Neural progenitor cell (in vitro differentiated cells): ENCODE measurements at regions not wholly inside any gene's neighbourhood (a gene's known extent, or its start where the extent isn't known, plus 50 kb on each side); places are given as distances from the start of the nearest gene placed in this dataset.

Experiments
- DNase-seq: peaks from one replicate; pipeline ENCODE4 v3.0.0-alpha.2; 2016; ENCODE audit warnings: low spot score
- H2AFZ ChIP-seq: fragments of 200-600 bp; sonication (generic); replicated peaks from 2 replicates; pipeline ENCODE4 v1.6.1; 2016; ENCODE audit warnings: antibody characterized with exemption
- H3F3A ChIP-seq: fragments of 200-600 bp; sonication (generic); 2 replicates; pipeline ENCODE4 v1.6.1; 2016; ENCODE audit warnings: antibody characterized with exemption, low read depth
- H3K27ac ChIP-seq: fragments of 200-600 bp; sonication (generic); 2 replicates; pipeline ENCODE4 v1.5.1; 2016; ENCODE audit warnings: mild to moderate bottlenecking
- H3K27me3 ChIP-seq: fragments of 200-600 bp; sonication (generic); 2 replicates; pipeline ENCODE4 v1.6.1; 2016; ENCODE audit warnings: mild to moderate bottlenecking, moderate library complexity
- H3K36me3 ChIP-seq: fragments of 200-600 bp; sonication (generic); 2 replicates; pipeline ENCODE4 v1.5.1; 2016
- H3K4me1 ChIP-seq: fragments of 200-600 bp; sonication (generic); 2 replicates; pipeline ENCODE4 v1.6.1; 2016; ENCODE audit warnings: mixed run types
- H3K4me2 ChIP-seq: fragments of 200-600 bp; sonication (generic); 2 replicates; pipeline ENCODE4 v1.6.1; 2016
- H3K4me3 ChIP-seq: fragments of 200-600 bp; sonication (generic); 2 replicates; pipeline ENCODE4 v1.5.1; 2016
- H3K79me2 ChIP-seq: fragments of 200-600 bp; sonication (generic); 2 replicates; pipeline ENCODE4 v1.6.1; 2016; ENCODE audit warnings: low read depth
- H3K9ac ChIP-seq: fragments of 200-600 bp; sonication (generic); 2 replicates; pipeline ENCODE4 v1.6.1; 2016
- H3K9me3 ChIP-seq: fragments of 200-600 bp; sonication (generic); 2 replicates; pipeline ENCODE4 v1.5.1; 2016; ENCODE audit warnings: low read depth
- H4K20me1 ChIP-seq: fragments of 200-600 bp; sonication (generic); 2 replicates; pipeline ENCODE4 v1.6.1; 2016; ENCODE audit warnings: low read depth
- H3K27ac Mint-ChIP-seq: 3 replicates; pipeline ENCODE4 v1.8.0; 2021; ENCODE audit warnings: mixed read lengths
- H3K27me3 Mint-ChIP-seq: 2 replicates; pipeline ENCODE4 v1.8.0; 2022; ENCODE audit warnings: low read depth, mild to moderate bottlenecking, inconsistent platforms, moderate library complexity, mixed read lengths; ENCODE audit not compliant: insufficient read depth
- H3K36me3 Mint-ChIP-seq: 3 replicates; pipeline ENCODE4 v1.8.0; 2021; ENCODE audit warnings: mixed read lengths
- H3K4me1 Mint-ChIP-seq: 3 replicates; pipeline ENCODE4 v1.8.0; 2021; ENCODE audit warnings: mixed read lengths
- H3K4me3 Mint-ChIP-seq: 3 replicates; pipeline ENCODE4 v1.8.0; 2021; ENCODE audit warnings: mild to moderate bottlenecking, moderate library complexity, mixed read lengths
- H3K9me3 Mint-ChIP-seq: 3 replicates; pipeline ENCODE4 v1.8.0; 2020; ENCODE audit warnings: mixed read lengths
- CTCF ChIP-seq: fragments of 200-600 bp; sonication (generic); IDR thresholded peaks from 2 replicates; pipeline ENCODE4 v1.5.1; 2017; ENCODE audit warnings: antibody characterized with exemption, mild to moderate bottlenecking
- EZH2 ChIP-seq: fragments of 200-600 bp; sonication (generic); IDR thresholded peaks from 2 replicates; pipeline ENCODE4 v1.6.1; 2017; ENCODE audit warnings: antibody characterized with exemption, mild to moderate bottlenecking, moderate library complexity
- EZH2phosphoT487 ChIP-seq: fragments of 200-600 bp; sonication (generic); IDR thresholded peaks from 2 replicates; pipeline ENCODE4 v1.6.1; 2017; ENCODE audit warnings: antibody characterized with exemption

- Histone ChIP-seq H3K36me3 (no peaks in the 10 kb centered on the region), H3K4me2 (no peak overlapping the region), H3K4me3 (no peak overlapping the region), H3K9ac (no peak overlapping the region), H3K9me3 (no peaks in the 10 kb centered on the region), H3K27me3 (no peaks in the 10 kb centered on the region), H4K20me1 (no peaks in the 10 kb centered on the region), H2AFZ (peak overlapping the region; percentile 26), H3K79me2 (no peaks in the 10 kb centered on the region), H3K4me1 (no peaks in the 10 kb centered on the region), H3F3A (no peaks in the 10 kb centered on the region), H3K27ac (no peak overlapping the region)
- Mint-ChIP-seq H3K9me3 (no peaks in the 10 kb centered on the region), H3K36me3 (no peaks in the 10 kb centered on the region), H3K27ac (peak overlapping the region; percentile 31), H3K4me1 (peaks cover 34% of the 10 kb centered on the region), H3K4me3 (no peak overlapping the region), H3K27me3 (no peaks in the 10 kb centered on the region)
- DNase-seq = no peak
- TF ChIP-seq CTCF = no peak
- TF ChIP-seq EZH2 = no peak
- TF ChIP-seq EZH2phosphoT487 = no peak
Measured at GRCh38 chr3:146813496-146813895, 208.3 kb upstream of the PLSCR5 start.

DNA sequence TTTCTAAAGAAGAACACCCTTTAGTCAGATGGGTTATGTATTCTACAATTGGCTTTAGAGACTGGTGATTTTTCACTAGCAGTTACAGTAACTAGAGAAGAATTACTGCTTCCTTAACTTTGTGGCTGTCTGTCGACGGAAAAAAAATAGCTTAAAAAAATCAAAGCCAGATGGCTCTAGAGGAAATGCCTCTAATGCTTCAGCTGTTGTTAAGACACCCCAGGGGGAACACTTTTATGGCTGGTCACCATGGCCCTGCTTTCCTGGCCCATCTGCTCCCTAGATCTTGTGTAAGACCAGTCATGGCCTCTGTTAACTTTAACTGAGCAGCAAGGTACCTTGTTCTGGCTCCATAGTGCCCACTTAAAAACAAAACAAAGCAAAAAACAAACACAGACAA, 198.6 kb upstream of the PLSCR5 start:
- H3K27ac Mint-ChIP-seq = peak overlapping the region; percentile 70
- H2AFZ ChIP-seq = no peak overlapping the region
- H3K4me1 ChIP-seq = no peaks in the 10 kb centered on the region
- peak; percentile 3 for DNase-seq
- no peaks in the 10 kb centered on the region for H3K36me3 Mint-ChIP-seq
- no peak overlapping the region for H3K4me3 ChIP-seq
- H3K27me3 Mint-ChIP-seq = no peaks in the 10 kb centered on the region
- H3F3A ChIP-seq = no peaks in the 10 kb centered on the region
- no peak overlapping the region for H3K4me3 Mint-ChIP-seq
- H3K36me3 ChIP-seq = no peaks in the 10 kb centered on the region
- no peaks in the 10 kb centered on the region for H4K20me1 ChIP-seq
- no peak overlapping the region for H3K27ac ChIP-seq
- peaks cover 19% of the 10 kb centered on the region for H3K4me1 Mint-ChIP-seq
- H3K9me3 ChIP-seq = no peaks in the 10 kb centered on the region
- no peak overlapping the region for H3K9ac ChIP-seq
- no peaks in the 10 kb centered on the region for H3K9me3 Mint-ChIP-seq
- H3K27me3 ChIP-seq = no peaks in the 10 kb centered on the region
- no peaks in the 10 kb centered on the region for H3K79me2 ChIP-seq
- TF ChIP-seq EZH2phosphoT487 (no peak), CTCF (no peak), EZH2 (no peak)
- H3K4me2 ChIP-seq = no peak overlapping the region

DNA sequence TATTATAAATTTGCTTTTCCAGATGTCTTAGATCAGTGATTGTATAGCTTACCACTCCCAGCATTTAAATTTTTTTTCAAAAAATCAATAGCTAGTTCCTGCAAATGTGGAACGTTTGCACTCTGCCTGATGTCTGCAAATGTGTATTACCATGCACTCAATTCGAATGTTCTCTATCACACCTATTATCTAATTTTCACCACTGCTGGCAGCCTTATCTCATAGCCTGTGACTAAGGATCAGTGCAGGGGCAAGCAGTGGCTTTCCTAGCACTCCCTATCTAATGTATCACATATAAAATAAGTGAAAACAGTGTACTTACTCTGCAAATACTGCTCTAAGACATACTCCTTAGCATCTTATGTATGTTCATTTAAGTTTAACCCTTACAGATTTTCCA, 196.3 kb upstream of the PLSCR5 start:
- no peaks in the 10 kb centered on the region for H3K27me3 Mint-ChIP-seq
- H3K4me1 ChIP-seq = no peaks in the 10 kb centered on the region
- no peak overlapping the region for H2AFZ ChIP-seq
- H3K9me3 Mint-ChIP-seq = no peaks in the 10 kb centered on the region
- H4K20me1 ChIP-seq = no peaks in the 10 kb centered on the region
- H3K27me3 ChIP-seq = no peaks in the 10 kb centered on the region
- peaks cover 19% of the 10 kb centered on the region for H3K4me1 Mint-ChIP-seq
- H3K27ac Mint-ChIP-seq = no peak overlapping the region
- H3K36me3 ChIP-seq = no peaks in the 10 kb centered on the region
- no peak overlapping the region for H3K4me2 ChIP-seq
- no peak for DNase-seq
- H3K4me3 Mint-ChIP-seq = no peak overlapping the region
- no peaks in the 10 kb centered on the region for H3K9me3 ChIP-seq
- H3K4me3 ChIP-seq = no peak overlapping the region
- no peaks in the 10 kb centered on the region for H3F3A ChIP-seq
- H3K79me2 ChIP-seq = no peaks in the 10 kb centered on the region
- no peak overlapping the region for H3K27ac ChIP-seq
- no peak for TF ChIP-seq CTCF
- no peak for TF ChIP-seq EZH2
- no peak for TF ChIP-seq EZH2phosphoT487
- no peak overlapping the region for H3K9ac ChIP-seq
- no peaks in the 10 kb centered on the region for H3K36me3 Mint-ChIP-seq

DNA sequence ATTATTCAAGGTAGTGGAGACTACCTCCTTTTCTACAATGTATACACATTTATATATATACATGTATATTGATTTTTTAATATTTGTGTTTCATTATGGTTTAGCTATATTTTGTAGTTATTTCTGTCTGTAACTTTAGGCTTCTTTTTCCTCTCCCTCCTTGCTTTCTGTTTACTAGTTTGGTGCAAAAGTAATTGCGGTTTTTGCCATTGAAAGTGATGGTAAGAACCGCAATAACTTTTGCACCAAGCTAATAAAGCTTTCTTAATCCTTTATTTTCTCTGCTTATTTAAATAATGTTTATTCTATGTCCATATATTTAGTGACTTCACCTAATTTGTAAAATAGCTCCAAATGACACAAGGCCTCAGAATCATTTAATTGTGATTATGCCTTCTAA, 195.3 kb upstream of the PLSCR5 start:
- H2AFZ ChIP-seq = no peak overlapping the region
- H3K4me1 Mint-ChIP-seq = peaks cover 16% of the 10 kb centered on the region
- no peaks in the 10 kb centered on the region for H3K36me3 ChIP-seq
- no peak overlapping the region for H3K4me3 ChIP-seq
- no peaks in the 10 kb centered on the region for H3K79me2 ChIP-seq
- no peaks in the 10 kb centered on the region for H3F3A ChIP-seq
- no peak overlapping the region for H3K27ac Mint-ChIP-seq
- no peak for TF ChIP-seq CTCF
- TF ChIP-seq EZH2phosphoT487 = no peak
- no peak for TF ChIP-seq EZH2
- no peaks in the 10 kb centered on the region for H3K9me3 Mint-ChIP-seq
- H3K9ac ChIP-seq = no peak overlapping the region
- H3K4me3 Mint-ChIP-seq = no peak overlapping the region
- DNase-seq = no peak
- H3K27me3 ChIP-seq = no peaks in the 10 kb centered on the region
- no peaks in the 10 kb centered on the region for H4K20me1 ChIP-seq
- no peaks in the 10 kb centered on the region for H3K36me3 Mint-ChIP-seq
- no peaks in the 10 kb centered on the region for H3K4me1 ChIP-seq
- no peak overlapping the region for H3K27ac ChIP-seq
- H3K9me3 ChIP-seq = no peaks in the 10 kb centered on the region
- H3K4me2 ChIP-seq = no peak overlapping the region
- H3K27me3 Mint-ChIP-seq = no peaks in the 10 kb centered on the region
